GM12878 (cell line): ENCODE measurements at regions not wholly inside any gene's neighbourhood (a gene's known extent, or its start where the extent isn't known, plus 50 kb on each side); places are given as distances from the start of the nearest gene placed in this dataset.

ENCODE experiments used
- ATAC-seq: fragments of 200-7000 bp; cut with Tn5 transposase; 3 replicates; pipeline ENCODE4 v1.9.1; 2020; ENCODE audit warnings: mild to moderate bottlenecking, moderate library complexity
- BruUV-seq: library from RNA; stranded (reverse); fragments of 400-500 nt; replicated peaks from 2 replicates; lab custom pipeline; 2021; lab: Mats Ljungman, UMichigan
- CTCF ChIA-PET: fragments of 300-600 bp; sonication (Branson Sonifier 250); formaldehyde crosslinking; extraction: SDS; loops from one replicate; lab custom pipeline; 2021; ENCODE audit warnings: inconsistent platforms; lab: Yijun Ruan, JAX
- POLR2A ChIA-PET: fragments of 350-600 bp; formaldehyde crosslinking; extraction: SDS; loops from one replicate; lab custom pipeline; 2021; ENCODE audit warnings: inconsistent platforms; lab: Charles Lee
- RAD21 ChIA-PET: fragments of 300-600 bp; sonication (Branson Sonifier 250); formaldehyde crosslinking; loops from one replicate; lab custom pipeline; 2023; ENCODE audit warnings: antibody characterized with exemption; ENCODE audit not compliant: unreplicated experiment; lab: Charles Lee
- SMC1A ChIA-PET: fragments of 300-600 bp; sonication (Branson Sonifier 250); formaldehyde crosslinking; loops from one replicate; lab custom pipeline; 2023; ENCODE audit not compliant: unreplicated experiment, uncharacterized antibody; lab: Charles Lee
- DNase-seq: peaks from one replicate; pipeline ENCODE4 v3.0.0-alpha.2; 2011; ENCODE audit warnings: low read depth, low spot score
- FAIRE-seq: peaks from 3 replicates; lab custom pipeline; 2011; peaks lifted over from hg19 to GRCh38; lab: Jason Lieb, UNC
- H2AFZ ChIP-seq: 2 replicates; pipeline ENCODE4 v1.6.0; 2011; ENCODE audit warnings: low read depth, low read length, control low read depth; ENCODE audit not compliant: control insufficient read depth
- H3K27ac ChIP-seq: 2 replicates; pipeline ENCODE4 v1.5.1; 2011; ENCODE audit warnings: control low read depth; ENCODE audit not compliant: control insufficient read depth, insufficient read depth
- H3K27me3 ChIP-seq, 2 experiments: replicated peaks in 1 of 2; 2 replicates each; pipeline versions ENCODE4 v1.6.0 to v1.6.1; 2011; ENCODE audit warnings: low read length in 1 of 2; ENCODE audit not compliant: control insufficient read depth in 2 of 2, insufficient read depth in 2 of 2
- H3K36me3 ChIP-seq, 2 experiments: 2 replicates each; pipeline ENCODE4 v1.5.1; 2011; ENCODE audit warnings: low read length in 1 of 2; ENCODE audit not compliant: control insufficient read depth in 2 of 2, insufficient read depth in 2 of 2
- H3K4me1 ChIP-seq: 2 replicates; pipeline ENCODE4 v1.6.1; 2011; ENCODE audit warnings: mild to moderate bottlenecking, low read length, moderate library complexity, mixed read lengths; ENCODE audit not compliant: control insufficient read depth, insufficient read depth
- H3K4me2 ChIP-seq: 2 replicates; pipeline ENCODE4 v1.6.0; 2011; ENCODE audit warnings: control low read depth; ENCODE audit not compliant: control insufficient read depth, insufficient read depth
- H3K4me3 ChIP-seq: fragments of 200-600 bp; sonication (generic); 2 replicates; pipeline ENCODE4 v1.5.1; 2016
- H3K79me2 ChIP-seq: 2 replicates; pipeline ENCODE4 v1.6.0; 2011; ENCODE audit warnings: low read length; ENCODE audit not compliant: control insufficient read depth, insufficient read depth
- H3K9ac ChIP-seq: 2 replicates; pipeline ENCODE4 v1.8.0; 2011; ENCODE audit warnings: low read length, control low read depth, mixed read lengths; ENCODE audit not compliant: control insufficient read depth, insufficient read depth
- H3K9me3 ChIP-seq: replicated peaks from 3 replicates; pipeline ENCODE4 v1.5.1; 2011; ENCODE audit warnings: mild to moderate bottlenecking, low read length; ENCODE audit not compliant: control insufficient read depth, insufficient read depth
- H4K20me1 ChIP-seq: 2 replicates; pipeline ENCODE4 v1.6.0; 2011; ENCODE audit not compliant: control insufficient read depth, insufficient read depth
- CREM ChIP-seq: IDR thresholded peaks from 2 replicates; pipeline ENCODE4 v1.6.1; 2014; ENCODE audit warnings: antibody characterized with exemption, low read depth
- DPF2 ChIP-seq: fragments of 450-650 bp; IDR thresholded peaks from 2 replicates; pipeline ENCODE4 v1.6.1; 2017; ENCODE audit warnings: mild to moderate bottlenecking
- E2F8 ChIP-seq: fragments of 450-650 bp; IDR thresholded peaks from 2 replicates; pipeline ENCODE4 v1.6.1; 2018; ENCODE audit warnings: mild to moderate bottlenecking, low read depth, moderate library complexity; ENCODE audit not compliant: partially characterized antibody
- HDAC6 ChIP-seq: fragments of 200-600 bp; sonication (generic); IDR thresholded peaks from one replicate; pipeline ENCODE4 v1.8.0; 2017; ENCODE audit warnings: antibody characterized with exemption; ENCODE audit not compliant: unreplicated experiment
- HDGF ChIP-seq: fragments of 450-650 bp; IDR thresholded peaks from 2 replicates; pipeline ENCODE4 v1.6.1; 2016; ENCODE audit warnings: antibody characterized with exemption
- IKZF1 ChIP-seq: fragments of 450-650 bp; conservative IDR thresholded peaks from 2 replicates; pipeline ENCODE4 v1.6.1; 2017; ENCODE audit warnings: antibody characterized with exemption, mild to moderate bottlenecking
- IRF4 ChIP-seq: IDR thresholded peaks from 2 replicates; pipeline ENCODE4 v1.6.1; 2011; ENCODE audit warnings: low read depth, low read length
- MEF2B ChIP-seq: fragments of 450-650 bp; IDR thresholded peaks from 2 replicates; pipeline ENCODE4 v1.6.1; 2018; ENCODE audit warnings: mild to moderate bottlenecking, moderate library complexity; ENCODE audit not compliant: partially characterized antibody, poor library complexity, severe bottlenecking
- MTA3 ChIP-seq: IDR thresholded peaks from 2 replicates; pipeline ENCODE4 v1.6.1; 2012; ENCODE audit warnings: low read length, inconsistent platforms, borderline replicate concordance
- NFIC ChIP-seq: IDR thresholded peaks from 2 replicates; pipeline ENCODE4 v1.6.1; 2012; ENCODE audit warnings: low read depth, mild to moderate bottlenecking, inconsistent platforms, low read length, moderate library complexity
- RBBP5 ChIP-seq: fragments of 200-600 bp; sonication (generic); conservative IDR thresholded peaks from 2 replicates; pipeline ENCODE4 v1.6.1; 2016
- RELA ChIP-seq: fragments of 450-650 bp; IDR thresholded peaks from 2 replicates; pipeline ENCODE4 v1.8.0; 2014; ENCODE audit warnings: borderline replicate concordance; ENCODE audit not compliant: partially characterized antibody
- RFX5 ChIP-seq: IDR thresholded peaks from 2 replicates; pipeline ENCODE4 v1.6.1; 2011; ENCODE audit warnings: low read depth, low read length, improper control_type of control experiment
- RUNX3 ChIP-seq: IDR thresholded peaks from 2 replicates; pipeline ENCODE4 v1.6.1; 2012; ENCODE audit warnings: low read length, inconsistent platforms
- SMC3 ChIP-seq: IDR thresholded peaks from 2 replicates; pipeline ENCODE4 v1.6.1; 2011; ENCODE audit warnings: low read length, improper control_type of control experiment, borderline replicate concordance
- TCF12 ChIP-seq: IDR thresholded peaks from 2 replicates; pipeline ENCODE4 v1.6.1; 2011; ENCODE audit warnings: low read depth, mild to moderate bottlenecking, low read length
- WGBS: methylation state at CpG from one replicate; pipeline ENCODE4 v1.1.6; 2016; ENCODE audit warnings: low lambda C conversion rate; ENCODE audit not compliant: insufficient replicate concordance, insufficient coverage; ENCODE audit errors: missing lambda C conversion rate; 5-methylcytosine and 5-hydroxymethylcytosine counted together
- in situ Hi-C: fragments of 300-500 bp; cut with MboI; formaldehyde crosslinking; loops from 9 replicates; pipeline ENCODE4 v1.14.3; 2018; ENCODE audit warnings: mixed read lengths
- intact Hi-C: fragments of 100-400 bp; cut with micrococcal nuclease; formaldehyde crosslinking; loops from one replicate; pipeline ENCODE4 v1.14.2; 2022; ENCODE audit not compliant: unreplicated experiment

DNA sequence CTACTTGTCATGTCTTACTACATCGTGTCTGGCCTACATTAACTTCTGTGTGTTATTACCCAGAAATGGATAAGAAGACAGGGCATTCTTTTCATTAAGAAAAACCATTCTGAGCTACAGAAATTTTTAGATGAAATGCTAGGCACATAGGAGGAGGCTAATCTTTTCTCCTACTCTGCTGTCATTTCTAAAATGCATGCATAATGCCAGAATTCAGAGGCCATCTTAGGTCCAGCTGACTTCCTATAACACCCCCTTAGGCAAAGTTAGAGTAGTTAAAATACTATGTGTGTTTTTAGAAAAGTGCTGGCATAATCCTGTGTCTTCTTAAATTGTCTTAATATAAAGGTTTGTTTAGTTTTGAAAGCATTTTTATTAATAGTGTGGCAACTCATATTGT lies 352.6 kb downstream of the CSNK1G3 start (continued):
- TF ChIP-seq TCF12, result no peak
- no peak for TF ChIP-seq DPF2
- TF ChIP-seq HDAC6, result no peak
- no peak for TF ChIP-seq IRF4
- no peak for TF ChIP-seq E2F8
- TF ChIP-seq RFX5, result no peak
- TF ChIP-seq MEF2B, result no peak

GRCh38 chr5:123858938-123859337 lies 347.0 kb downstream of the CSNK1G3 start:
- DNase-seq (no peak), ATAC-seq (no peak), FAIRE-seq (no peak)
- POLR2A ChIA-PET, result no interaction called here
- RAD21 ChIA-PET, result no interaction called here
- Histone ChIP-seq H3K4me3 (no peak overlapping the region), H2AFZ (no peak overlapping the region), H3K4me2 (no peak overlapping the region), H3K27me3 (no peaks in the 10 kb centered on the region), H3K27ac (no peak overlapping the region), H3K9me3 (no peaks in the 10 kb centered on the region), H3K79me2 (no peaks in the 10 kb centered on the region), H4K20me1 (no peaks in the 10 kb centered on the region), H3K9ac (no peak overlapping the region), H3K36me3 (no peaks in the 10 kb centered on the region), H3K4me1 (no peaks in the 10 kb centered on the region)
- TF ChIP-seq HDGF (no peak), RUNX3 (no peak), MTA3 (no peak), IKZF1 (no peak), HDAC6 (no peak), RELA (no peak), SMC3 (no peak), CREM (no peak), NFIC (no peak), RBBP5 (no peak)
- 0% methylated on average over 1 of the region's 1 CpG for WGBS
- in situ Hi-C loops, result no loop called here
- no TSS peak for BruUV-seq
- SMC1A ChIA-PET, result no interaction called here
- intact Hi-C loops, result no loop called here
- CTCF ChIA-PET, result no interaction called here
